GM18505 (cell line): ENCODE measurements at regions not wholly inside any gene's neighbourhood (a gene's known extent, or its start where the extent isn't known, plus 50 kb on each side); places are given as distances from the start of the nearest gene placed in this dataset.
"Not testable (repeated sequence)": the region's sequence is repeated elsewhere in the genome, so short reads cannot be mapped to it uniquely, and the experiment has no call there.

Experiments used
- ATAC-seq: cut with Tn5 transposase; IDR thresholded peaks from one replicate; pipeline ENCODE4 v1.9.1; 2021; ENCODE audit not compliant: unreplicated experiment
- POLR2A ChIP-seq: IDR thresholded peaks from 4 replicates; pipeline ENCODE4 v1.6.1; 2011; ENCODE audit warnings: borderline replicate concordance; ENCODE audit not compliant: insufficient read depth, insufficient read length; ENCODE audit errors: extremely low read depth

- no peak for ATAC-seq
- TF ChIP-seq POLR2A = no peak
Observed at GRCh38 chr7:93028610-93029009, 89.2 kb downstream of the SAMD9 start.

- no peak for ATAC-seq
- TF ChIP-seq POLR2A = no peak
Observed at GRCh38 chr7:93027044-93027443, 90.7 kb downstream of the SAMD9 start.

- no peak for TF ChIP-seq POLR2A
- no peak for ATAC-seq
Observed at GRCh38 chr7:93026425-93026824, 91.4 kb downstream of the SAMD9 start.

GRCh38 chr7:93025389-93025788 lies 92.4 kb downstream of the SAMD9 start:
- no peak for TF ChIP-seq POLR2A
- ATAC-seq = no peak

- not testable (repeated sequence) for ATAC-seq
Observed at GRCh38 chr7:93022931-93023478, 94.8 kb downstream of the SAMD9 start.

- no peak for TF ChIP-seq POLR2A
- no peak for ATAC-seq
Observed at GRCh38 chr7:93021748-93022147, 96.0 kb downstream of the SAMD9 start.

- no peak for ATAC-seq
- no peak for TF ChIP-seq POLR2A
Observed at GRCh38 chr7:93018716-93019115, 99.1 kb downstream of the SAMD9 start.

GRCh38 chr7:93016681-93017381 lies 100.9 kb downstream of the SAMD9 start:
- ATAC-seq = no peak
- no peak for TF ChIP-seq POLR2A

GRCh38 chr7:93015779-93016481 lies 101.8 kb downstream of the SAMD9 start:
- no peak for TF ChIP-seq POLR2A
- ATAC-seq = no peak

- no peak for ATAC-seq
- TF ChIP-seq POLR2A = no peak
Observed at GRCh38 chr7:93015101-93015778, 102.5 kb downstream of the SAMD9 start.

- no peak for TF ChIP-seq POLR2A
- ATAC-seq = no peak
Observed at GRCh38 chr7:93014410-93014809, 103.4 kb downstream of the SAMD9 start.

- no peak for ATAC-seq
- no peak for TF ChIP-seq POLR2A
Observed at GRCh38 chr7:93013446-93014061, 104.2 kb downstream of the SAMD9 start.
